Fibroblast of skin of left biceps (primary cell): ENCODE measurements at regions not wholly inside any gene's neighbourhood (a gene's known extent, or its start where the extent isn't known, plus 50 kb on each side); places are given as distances from the start of the nearest gene placed in this dataset.
A peak's percentile ranks its signal among the peaks of the same experiment; 100 is the strongest.
"Not testable (repeated sequence)": the region's sequence is repeated elsewhere in the genome, so short reads cannot be mapped to it uniquely, and the experiment has no call there.

Experiments
- DNase-seq, 2 experiments: peaks; one replicate each; pipeline ENCODE4 v3.0.0-alpha.2; 2013; ENCODE audit warnings: low read depth in 2 of 2

GRCh38 chr6:25122622-25123237 lies 156.4 kb upstream of the CARMIL1 start:
- DNase-seq: no peak

- DNase-seq: no peak
Measured at GRCh38 chr6:25124216-25124715, 154.9 kb upstream of the CARMIL1 start.

- DNase-seq: no peak
Measured at GRCh38 chr6:25125736-25126135, 153.4 kb upstream of the CARMIL1 start.

- no peak for DNase-seq
Measured at GRCh38 chr6:25127076-25127837, 151.9 kb upstream of the CARMIL1 start.

GRCh38 chr6:25130518-25130917 lies 148.7 kb upstream of the CARMIL1 start:
- no peak for DNase-seq

- DNase-seq: no peak
Measured at GRCh38 chr6:25132934-25133333, 146.2 kb upstream of the CARMIL1 start.

- DNase-seq: no peak
Measured at GRCh38 chr6:25133568-25133967, 145.6 kb upstream of the CARMIL1 start.

GRCh38 chr6:25136854-25137253 lies 142.3 kb upstream of the CARMIL1 start:
- no peak for DNase-seq

- DNase-seq: no peak
Measured at GRCh38 chr6:25137480-25137879, 141.7 kb upstream of the CARMIL1 start.

- DNase-seq: no peak
Measured at GRCh38 chr6:25137916-25138232, 141.3 kb upstream of the CARMIL1 start.

GRCh38 chr6:25138233-25138933 lies 140.8 kb upstream of the CARMIL1 start:
- DNase-seq: peak; percentile 23

- DNase-seq: no peak
Measured at GRCh38 chr6:25138934-25139415, 140.2 kb upstream of the CARMIL1 start.

GRCh38 chr6:25139608-25140007 lies 139.6 kb upstream of the CARMIL1 start:
- DNase-seq: not testable (repeated sequence)

GRCh38 chr6:25142506-25142905 lies 136.7 kb upstream of the CARMIL1 start:
- no peak for DNase-seq

- no peak for DNase-seq
Measured at GRCh38 chr6:25144919-25145318, 134.3 kb upstream of the CARMIL1 start.

GRCh38 chr6:25147223-25147622 lies 132.0 kb upstream of the CARMIL1 start:
- DNase-seq: no peak

GRCh38 chr6:25150031-25150430 lies 129.1 kb upstream of the CARMIL1 start:
- DNase-seq: no peak

- no peak for DNase-seq
Measured at GRCh38 chr6:25150863-25151262, 128.3 kb upstream of the CARMIL1 start.

- DNase-seq: no peak
Measured at GRCh38 chr6:25153079-25153478, 126.1 kb upstream of the CARMIL1 start.

- no peak for DNase-seq
Measured at GRCh38 chr6:25154034-25154596, 125.1 kb upstream of the CARMIL1 start.

GRCh38 chr6:25155211-25155610 lies 124.0 kb upstream of the CARMIL1 start:
- no peak for DNase-seq

- DNase-seq: no peak
Measured at GRCh38 chr6:25156123-25156522, 123.1 kb upstream of the CARMIL1 start.
